ENCODE measurements at regions not wholly inside any gene's neighbourhood (a gene's known extent, or its start where the extent isn't known, plus 50 kb on each side); places are given as distances from the start of the nearest gene placed in this dataset.

DNA sequence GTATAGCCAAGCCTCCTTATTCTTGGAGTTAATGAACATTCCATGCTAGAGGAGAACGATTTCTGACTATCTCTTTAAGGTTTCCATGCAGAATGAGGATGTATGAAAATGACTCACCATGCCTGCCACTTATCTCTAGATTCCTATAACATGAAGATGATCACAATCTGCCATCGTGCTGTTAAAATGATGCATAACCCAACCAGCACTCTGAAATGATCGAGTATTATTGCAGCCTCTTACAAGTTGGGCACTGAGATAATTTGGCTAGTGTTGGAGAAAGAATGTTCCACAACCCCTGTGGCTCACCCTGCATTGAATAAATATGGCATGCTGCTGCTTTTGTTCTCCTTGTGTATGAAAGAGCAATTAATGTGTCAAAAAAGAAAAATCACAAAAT, 1143.6 kb upstream of the WWC1 start:
- TF ChIP-seq, protein P1, sequence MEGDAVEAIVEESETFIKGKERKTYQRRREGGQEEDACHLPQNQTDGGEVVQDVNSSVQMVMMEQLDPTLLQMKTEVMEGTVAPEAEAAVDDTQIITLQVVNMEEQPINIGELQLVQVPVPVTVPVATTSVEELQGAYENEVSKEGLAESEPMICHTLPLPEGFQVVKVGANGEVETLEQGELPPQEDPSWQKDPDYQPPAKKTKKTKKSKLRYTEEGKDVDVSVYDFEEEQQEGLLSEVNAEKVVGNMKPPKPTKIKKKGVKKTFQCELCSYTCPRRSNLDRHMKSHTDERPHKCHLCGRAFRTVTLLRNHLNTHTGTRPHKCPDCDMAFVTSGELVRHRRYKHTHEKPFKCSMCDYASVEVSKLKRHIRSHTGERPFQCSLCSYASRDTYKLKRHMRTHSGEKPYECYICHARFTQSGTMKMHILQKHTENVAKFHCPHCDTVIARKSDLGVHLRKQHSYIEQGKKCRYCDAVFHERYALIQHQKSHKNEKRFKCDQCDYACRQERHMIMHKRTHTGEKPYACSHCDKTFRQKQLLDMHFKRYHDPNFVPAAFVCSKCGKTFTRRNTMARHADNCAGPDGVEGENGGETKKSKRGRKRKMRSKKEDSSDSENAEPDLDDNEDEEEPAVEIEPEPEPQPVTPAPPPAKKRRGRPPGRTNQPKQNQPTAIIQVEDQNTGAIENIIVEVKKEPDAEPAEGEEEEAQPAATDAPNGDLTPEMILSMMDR (IDR thresholded peaks at IDR 0.05; ENCODE audit: extremely low read depth, missing control alignments) = no peak
- DNase-seq (ENCODE audit: low spot score) = no peak

DNA sequence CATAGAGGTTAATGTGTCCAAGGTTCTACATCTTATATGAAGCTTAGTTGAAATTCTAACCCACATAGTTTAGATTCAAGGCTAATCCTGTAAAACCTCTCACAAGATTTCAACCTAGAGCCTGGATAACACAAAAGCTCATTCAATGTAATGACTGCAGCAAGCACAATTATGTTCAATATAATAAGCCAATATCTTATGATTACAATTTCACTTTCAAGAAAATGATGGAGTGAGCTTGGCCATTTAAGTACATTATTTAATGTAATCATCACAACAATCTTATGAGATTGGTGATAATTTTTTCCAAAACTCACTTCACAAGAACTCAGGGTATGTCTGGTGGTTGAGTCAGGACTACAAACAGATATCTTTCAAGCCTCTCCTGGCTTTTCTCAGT, 1140.8 kb upstream of the WWC1 start:
- DNase-seq (ENCODE audit: low spot score) = no peak
- TF ChIP-seq, protein P1 (IDR thresholded peaks at IDR 0.05; ENCODE audit: extremely low read depth, missing control alignments) = no peak

DNA sequence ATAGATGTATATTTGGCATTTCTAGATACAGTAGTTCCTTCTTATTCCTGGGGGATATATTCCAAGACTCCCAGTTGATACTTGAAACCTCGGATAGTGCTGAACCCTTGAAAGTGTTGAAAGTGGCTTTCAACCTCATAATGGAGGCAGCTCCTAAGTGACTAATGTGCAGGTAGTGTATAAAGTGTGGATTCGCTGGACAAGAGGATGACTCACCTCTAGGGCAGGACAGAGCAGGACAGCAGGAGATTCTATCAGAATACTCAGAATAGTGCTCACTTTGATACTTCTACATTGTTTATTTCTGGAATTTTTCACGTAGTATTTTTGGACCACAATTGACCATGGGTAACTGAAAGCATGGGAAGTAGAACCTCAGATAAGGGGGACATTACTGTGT, 1138.9 kb upstream of the WWC1 start:
- no peak for DNase-seq (ENCODE audit: low spot score)
- TF ChIP-seq, protein P1 (IDR thresholded peaks at IDR 0.05; ENCODE audit: extremely low read depth, missing control alignments) = no peak

DNA sequence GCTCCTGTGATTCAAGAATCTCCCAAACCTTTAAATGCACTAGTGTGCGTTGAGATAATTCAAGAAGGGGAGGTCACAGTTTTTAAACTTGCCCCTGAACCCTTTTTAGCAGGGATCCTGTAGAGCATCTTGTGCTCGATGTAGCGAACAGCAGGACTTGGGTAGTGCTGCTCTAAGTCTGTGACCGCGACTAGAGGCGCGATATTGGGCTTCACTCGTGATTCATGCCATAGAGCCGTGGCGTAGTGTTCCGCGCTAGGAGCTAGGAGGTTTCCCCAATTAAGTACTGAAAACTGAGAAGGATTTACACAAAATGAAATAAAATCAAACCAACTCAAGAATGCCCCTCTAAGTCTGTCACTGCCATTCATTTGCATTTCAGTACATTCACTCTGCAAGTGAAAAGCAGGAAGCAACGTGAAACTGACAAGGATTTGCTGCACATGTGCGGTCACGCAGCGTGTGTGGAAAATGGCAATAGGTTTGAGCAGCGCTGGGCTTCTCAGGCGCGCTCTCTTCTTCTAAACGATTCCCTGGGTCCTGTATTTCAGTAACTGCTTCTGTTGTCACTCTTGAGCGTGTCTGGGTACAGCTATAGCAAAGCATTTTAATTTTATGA, 1135.9 kb upstream of the WWC1 start:
- no peak for DNase-seq (ENCODE audit: low spot score)
- TF ChIP-seq, protein P1 (IDR thresholded peaks at IDR 0.05; ENCODE audit: extremely low read depth, missing control alignments) = no peak

DNA sequence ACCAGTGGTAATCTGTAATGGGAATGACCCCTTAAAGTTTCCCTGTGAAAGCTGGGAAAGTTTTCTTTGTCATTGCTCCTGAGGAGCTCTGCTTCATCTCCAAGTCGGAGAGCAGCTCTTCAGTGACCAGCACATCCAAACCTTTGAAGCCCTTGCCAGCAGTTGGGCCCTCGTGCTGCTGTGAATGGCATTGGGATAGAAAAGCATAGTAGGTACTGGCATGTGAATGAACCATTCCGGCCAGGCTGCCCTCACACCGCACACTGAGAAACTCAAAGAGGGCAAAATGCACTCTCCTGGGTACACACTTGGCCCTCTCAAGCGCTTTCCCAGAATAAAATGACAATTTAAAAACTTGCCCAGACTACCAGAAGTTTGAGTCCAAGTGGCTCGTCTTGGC, 1135.0 kb upstream of the WWC1 start:
- TF ChIP-seq, protein P1 (IDR thresholded peaks at IDR 0.05; ENCODE audit: extremely low read depth, missing control alignments) = no peak
- DNase-seq (ENCODE audit: low spot score) = no peak

DNA sequence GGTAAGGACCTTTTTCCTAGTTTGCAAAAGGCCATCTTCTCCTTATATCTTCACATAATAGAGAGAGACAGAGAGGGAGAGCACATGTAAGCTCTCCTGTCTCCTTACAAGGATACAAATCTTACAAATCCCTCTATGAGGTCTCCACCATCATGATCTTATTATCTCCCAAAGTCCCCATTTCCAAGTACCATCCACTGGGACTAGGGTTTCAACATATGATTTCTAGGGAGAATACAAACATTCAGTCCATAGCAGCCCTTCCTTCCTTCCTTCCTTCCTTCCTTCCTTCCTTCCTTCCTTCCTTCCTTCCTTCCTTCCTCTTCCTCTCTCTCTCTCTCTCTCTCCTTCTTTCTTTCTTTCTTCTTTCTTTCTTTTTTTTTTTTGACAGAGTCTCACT, 1132.9 kb upstream of the WWC1 start:
- TF ChIP-seq, protein P1 (IDR thresholded peaks at IDR 0.05; ENCODE audit: extremely low read depth, missing control alignments) = no peak
- no peak for DNase-seq (ENCODE audit: low spot score)

DNA sequence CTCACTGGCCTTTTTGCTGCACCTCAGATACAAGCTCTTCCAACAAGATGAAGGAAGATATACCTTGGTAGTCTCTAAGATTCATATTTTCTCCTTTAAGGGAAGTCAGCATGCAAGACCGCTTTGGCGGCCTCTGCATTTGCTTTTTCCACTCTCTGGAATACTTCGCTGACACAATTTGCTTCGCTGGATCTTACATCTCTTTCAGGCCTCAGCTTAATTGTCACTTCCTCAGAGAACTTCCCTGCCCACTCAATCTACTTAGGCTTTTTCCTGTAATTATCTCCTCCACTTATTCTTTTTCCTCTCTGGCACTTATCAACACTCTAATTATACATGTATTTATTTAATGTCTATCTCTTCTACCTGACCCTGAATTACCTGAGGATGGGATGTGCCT, 1131.1 kb upstream of the WWC1 start:
- DNase-seq (ENCODE audit: low spot score) = no peak
- TF ChIP-seq, protein P1 (IDR thresholded peaks at IDR 0.05; ENCODE audit: extremely low read depth, missing control alignments) = no peak
